ENCODE measurements at regions not wholly inside any gene's neighbourhood (a gene's known extent, or its start where the extent isn't known, plus 50 kb on each side); places are given as distances from the start of the nearest gene placed in this dataset.

DNA sequence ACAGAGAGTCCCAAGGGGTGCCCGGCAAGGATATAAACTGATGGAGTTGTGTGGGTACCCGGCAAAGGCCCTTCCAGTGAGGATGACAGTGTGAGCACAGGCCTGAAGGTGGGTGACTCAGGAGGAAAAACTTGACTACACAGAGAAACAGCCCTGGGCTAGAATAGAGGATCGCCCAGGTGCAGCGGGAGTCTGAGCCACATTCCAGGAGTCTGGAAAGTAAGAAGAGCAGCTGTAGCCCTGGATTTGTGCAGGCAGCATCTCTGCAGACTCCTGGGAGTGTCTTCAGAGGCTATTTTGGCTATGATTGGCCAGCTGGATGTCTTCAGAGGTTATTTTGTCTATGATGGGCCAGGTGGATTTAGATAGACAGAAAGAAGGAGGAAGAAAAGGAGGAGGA, 367.6 kb upstream of the MKI67 start:
- TF ChIP-seq, protein P1, sequence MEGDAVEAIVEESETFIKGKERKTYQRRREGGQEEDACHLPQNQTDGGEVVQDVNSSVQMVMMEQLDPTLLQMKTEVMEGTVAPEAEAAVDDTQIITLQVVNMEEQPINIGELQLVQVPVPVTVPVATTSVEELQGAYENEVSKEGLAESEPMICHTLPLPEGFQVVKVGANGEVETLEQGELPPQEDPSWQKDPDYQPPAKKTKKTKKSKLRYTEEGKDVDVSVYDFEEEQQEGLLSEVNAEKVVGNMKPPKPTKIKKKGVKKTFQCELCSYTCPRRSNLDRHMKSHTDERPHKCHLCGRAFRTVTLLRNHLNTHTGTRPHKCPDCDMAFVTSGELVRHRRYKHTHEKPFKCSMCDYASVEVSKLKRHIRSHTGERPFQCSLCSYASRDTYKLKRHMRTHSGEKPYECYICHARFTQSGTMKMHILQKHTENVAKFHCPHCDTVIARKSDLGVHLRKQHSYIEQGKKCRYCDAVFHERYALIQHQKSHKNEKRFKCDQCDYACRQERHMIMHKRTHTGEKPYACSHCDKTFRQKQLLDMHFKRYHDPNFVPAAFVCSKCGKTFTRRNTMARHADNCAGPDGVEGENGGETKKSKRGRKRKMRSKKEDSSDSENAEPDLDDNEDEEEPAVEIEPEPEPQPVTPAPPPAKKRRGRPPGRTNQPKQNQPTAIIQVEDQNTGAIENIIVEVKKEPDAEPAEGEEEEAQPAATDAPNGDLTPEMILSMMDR (IDR thresholded peaks at IDR 0.05; ENCODE audit: low read depth, low read length, missing control alignments) = no peak
- no peak overlapping the region for H3K4me3 ChIP-seq (replicated peaks; ENCODE audit: low read depth, low read length)
- DNase-seq (ENCODE audit: extremely low read depth, low read depth) = no peak

DNA sequence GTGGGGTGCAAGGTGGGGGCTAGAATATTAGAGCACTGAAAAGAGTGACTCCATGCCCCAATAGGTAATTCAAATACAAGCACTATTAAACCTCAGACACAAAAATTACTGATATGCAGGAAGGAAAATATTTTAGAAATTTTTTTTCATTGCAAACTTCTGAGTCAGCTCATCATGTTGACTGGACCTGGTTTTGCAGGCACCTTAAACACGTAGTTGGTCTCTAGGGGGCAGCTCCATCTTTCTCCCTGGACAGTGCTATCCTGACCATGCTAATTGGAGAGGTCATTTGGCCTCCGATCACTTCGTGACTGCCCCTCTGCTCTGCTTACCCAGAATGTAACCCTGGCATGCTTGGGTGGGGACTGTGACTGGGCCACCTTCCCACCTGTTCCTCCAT, 368.4 kb upstream of the MKI67 start:
- no peak overlapping the region for H3K4me3 ChIP-seq (replicated peaks; ENCODE audit: low read depth, low read length)

GRCh38 chr10:128497660-128498377, 371.6 kb upstream of the MKI67 start:
- H3K4me3 ChIP-seq (replicated peaks; ENCODE audit: low read depth, low read length) = no peak overlapping the region
- DNase-seq (ENCODE audit: extremely low read depth, low read depth) = no peak
- TF ChIP-seq, protein P1 (IDR thresholded peaks at IDR 0.05; ENCODE audit: low read depth, low read length, missing control alignments) = no peak

More for the DNA sequence above, 368.4 kb upstream of the MKI67 start:
- TF ChIP-seq, protein P1 (IDR thresholded peaks at IDR 0.05; ENCODE audit: low read depth, low read length, missing control alignments) = no peak
- DNase-seq (ENCODE audit: extremely low read depth, low read depth) = no peak

DNA sequence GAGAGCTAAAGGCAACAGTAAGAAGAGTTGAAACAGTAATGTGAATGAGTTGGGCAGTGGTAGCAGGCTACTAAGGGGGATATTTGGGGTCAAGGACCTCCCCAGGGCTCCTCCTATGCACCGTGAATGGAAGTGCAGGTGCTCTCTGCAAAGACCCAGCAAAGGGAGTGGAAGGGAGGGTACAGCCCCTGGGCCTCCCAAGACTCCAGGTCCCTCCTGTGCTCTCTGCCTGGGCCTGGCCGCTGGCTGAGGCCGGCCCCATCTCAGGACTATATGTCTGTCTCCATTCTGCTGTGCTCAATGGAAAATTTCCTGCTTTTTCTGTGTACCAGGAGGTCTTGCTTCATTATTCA, 372.1 kb upstream of the MKI67 start:
- H3K4me3 ChIP-seq (replicated peaks; ENCODE audit: low read depth, low read length) = no peak overlapping the region
- TF ChIP-seq, protein P1 (IDR thresholded peaks at IDR 0.05; ENCODE audit: low read depth, low read length, missing control alignments) = no peak

DNA sequence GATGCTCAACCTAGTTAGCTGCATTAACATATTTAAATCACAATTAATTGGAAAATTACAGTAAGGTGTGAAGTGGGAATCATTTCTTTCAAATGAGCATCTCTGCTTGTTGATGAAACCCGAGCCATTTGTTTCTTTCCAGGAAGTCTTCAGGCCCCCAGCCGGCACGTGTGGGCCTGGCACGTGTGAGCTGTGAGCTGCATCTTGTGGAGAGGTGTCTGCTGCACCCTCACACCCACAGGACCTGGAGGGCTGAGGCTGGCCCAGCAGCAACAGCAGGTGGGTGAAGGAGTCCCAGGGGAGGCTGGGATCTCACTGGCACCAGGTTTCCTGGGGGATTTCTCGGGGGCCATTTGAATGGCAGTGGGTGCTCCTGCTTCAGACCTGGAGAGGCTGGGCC, 372.5 kb upstream of the MKI67 start:
- no peak overlapping the region for H3K4me3 ChIP-seq (replicated peaks; ENCODE audit: low read depth, low read length)
- DNase-seq (ENCODE audit: extremely low read depth, low read depth) = no peak
- TF ChIP-seq, protein P1 (IDR thresholded peaks at IDR 0.05; ENCODE audit: low read depth, low read length, missing control alignments) = no peak

More for the DNA sequence above, 372.1 kb upstream of the MKI67 start:
- no peak for DNase-seq (ENCODE audit: extremely low read depth, low read depth)

- no peak overlapping the region for H3K4me3 ChIP-seq (replicated peaks; ENCODE audit: low read depth, low read length)
- TF ChIP-seq, protein P1 (IDR thresholded peaks at IDR 0.05; ENCODE audit: low read depth, low read length, missing control alignments) = no peak
- DNase-seq (ENCODE audit: extremely low read depth, low read depth) = no peak
Observed at GRCh38 chr10:128499486-128499885, 373.3 kb upstream of the MKI67 start.

GRCh38 chr10:128499956-128500355, 373.7 kb upstream of the MKI67 start:
- TF ChIP-seq, protein P1 (IDR thresholded peaks at IDR 0.05; ENCODE audit: low read depth, low read length, missing control alignments) = no peak

More at GRCh38 chr10:128499956-128500355, 373.7 kb upstream of the MKI67 start:
- DNase-seq (ENCODE audit: extremely low read depth, low read depth) = no peak
- no peak overlapping the region for H3K4me3 ChIP-seq (replicated peaks; ENCODE audit: low read depth, low read length)

Data from HFF-Myc (cell line).